Vagina (tissue), 2 donors: ENCODE measurements at regions not wholly inside any gene's neighbourhood (a gene's known extent, or its start where the extent isn't known, plus 50 kb on each side); places are given as distances from the start of the nearest gene placed in this dataset.

Source experiments
- DNase-seq, 2 donors: peaks; one replicate each; pipeline ENCODE4 v3.0.0-alpha.2; 2017; ENCODE audit errors: extremely low spot score in 2 of 2
- H3K27ac ChIP-seq: fragments of 200-600 bp; sonication (generic); one replicate; pipeline ENCODE4 v1.5.1; 2019
- H3K27me3 ChIP-seq: fragments of 200-600 bp; sonication (generic); one replicate; pipeline ENCODE4 v1.5.1; 2019
- H3K36me3 ChIP-seq, 2 donors: fragments of 200-600 bp; sonication (generic); one replicate each; pipeline ENCODE4 v1.5.1; 2017 to 2019
- H3K4me1 ChIP-seq: fragments of 200-600 bp; sonication (generic); one replicate; pipeline ENCODE4 v1.5.1; 2019
- H3K4me3 ChIP-seq, 2 donors: fragments of 200-600 bp; sonication (generic); 1 replicate in 1 of 2; 2 replicates in 1 of 2; pipeline ENCODE4 v1.5.1; 2016 to 2019
- H3K9me3 ChIP-seq: fragments of 200-600 bp; sonication (generic); one replicate; pipeline ENCODE4 v1.5.1; 2019
- CTCF ChIP-seq, 3 experiments: fragments of 450-650 bp in 2 of 3; fragments of 200-600 bp in 1 of 3; sonication (generic) in 1 of 3; IDR thresholded peaks; one replicate each; pipeline ENCODE4 v1.5.1; 2017 to 2019; ENCODE audit warnings: antibody characterized with exemption in 3 of 3, mild to moderate bottlenecking in 2 of 3, moderate library complexity in 2 of 3
- POLR2A ChIP-seq, 2 donors: fragments of 450-650 bp; IDR thresholded peaks; one replicate each; pipeline ENCODE4 v1.6.1; 2017; ENCODE audit warnings: antibody characterized with exemption in 2 of 2, mild to moderate bottlenecking in 2 of 2, moderate library complexity in 2 of 2
- POLR2AphosphoS5 ChIP-seq, 2 donors: sonication (generic); formaldehyde crosslinking; IDR thresholded peaks; one replicate each; pipeline ENCODE4 v1.9.0; 2017; ENCODE audit warnings: antibody characterized with exemption in 2 of 2, mild to moderate bottlenecking in 2 of 2, low read depth in 1 of 2; ENCODE audit not compliant: insufficient read depth in 1 of 2
- intact Hi-C: fragments of 100-400 bp; cut with DNase I; formaldehyde crosslinking; loops from one replicate; pipeline ENCODE4 v1.15.1; 2023

GRCh38 chr1:229784834-229785233 is 158.8 kb downstream of the URB2 start:
- no peak overlapping the region for H3K27ac ChIP-seq
- H3K4me1 ChIP-seq: no peaks in the 10 kb centered on the region
- intact Hi-C loops: no loop called here
- no peaks in the 10 kb centered on the region for H3K27me3 ChIP-seq
- H3K36me3 ChIP-seq: no peaks in the 10 kb centered on the region
- TF ChIP-seq POLR2AphosphoS5 (IDR thresholded peaks at IDR 0.05; ENCODE audit: insufficient read depth in 1 of 2, low read depth in 1 of 2) (no peak), POLR2A (IDR thresholded peaks at IDR 0.05) (no peak), CTCF (IDR thresholded peaks at IDR 0.05) (no peak)
- no peak overlapping the region for H3K4me3 ChIP-seq
- DNase-seq: no peak
- no peaks in the 10 kb centered on the region for H3K9me3 ChIP-seq

- H3K4me3 ChIP-seq: no peak overlapping the region
- no peaks in the 10 kb centered on the region for H3K36me3 ChIP-seq
- H3K27me3 ChIP-seq: no peaks in the 10 kb centered on the region
- no peaks in the 10 kb centered on the region for H3K9me3 ChIP-seq
- no peak for DNase-seq
- no peak for TF ChIP-seq POLR2AphosphoS5 (IDR thresholded peaks at IDR 0.05; ENCODE audit: insufficient read depth in 1 of 2, low read depth in 1 of 2)
- TF ChIP-seq CTCF (IDR thresholded peaks at IDR 0.05): no peak
- TF ChIP-seq POLR2A (IDR thresholded peaks at IDR 0.05): no peak
- intact Hi-C loops: no loop called here
- no peaks in the 10 kb centered on the region for H3K4me1 ChIP-seq
- no peak overlapping the region for H3K27ac ChIP-seq
These were observed 161.0 kb downstream of the URB2 start for GRCh38 chr1:229786974-229787610.

GRCh38 chr1:229788004-229788403 is 162.0 kb downstream of the URB2 start:
- Histone ChIP-seq H3K4me1 (no peaks in the 10 kb centered on the region), H3K27ac (no peak overlapping the region), H3K36me3 (no peaks in the 10 kb centered on the region), H3K9me3 (no peaks in the 10 kb centered on the region), H3K4me3 (no peak overlapping the region), H3K27me3 (no peaks in the 10 kb centered on the region)
- DNase-seq: no peak
- TF ChIP-seq POLR2AphosphoS5 (IDR thresholded peaks at IDR 0.05; ENCODE audit: insufficient read depth in 1 of 2, low read depth in 1 of 2) (no peak), POLR2A (IDR thresholded peaks at IDR 0.05) (no peak), CTCF (IDR thresholded peaks at IDR 0.05) (no peak)
- intact Hi-C loops: no loop called here

- TF ChIP-seq POLR2AphosphoS5 (IDR thresholded peaks at IDR 0.05; ENCODE audit: insufficient read depth in 1 of 2, low read depth in 1 of 2) (no peak), CTCF (IDR thresholded peaks at IDR 0.05) (no peak), POLR2A (IDR thresholded peaks at IDR 0.05) (no peak)
- intact Hi-C loops: no loop called here
These were observed 166.2 kb downstream of the URB2 start for GRCh38 chr1:229792012-229792975.

GRCh38 chr1:229793488-229793887 is 167.4 kb downstream of the URB2 start:
- no peak overlapping the region for H3K27ac ChIP-seq
- H3K4me1 ChIP-seq: no peaks in the 10 kb centered on the region
- no peaks in the 10 kb centered on the region for H3K9me3 ChIP-seq
- H3K36me3 ChIP-seq: no peaks in the 10 kb centered on the region
- no peaks in the 10 kb centered on the region for H3K27me3 ChIP-seq
- no peak overlapping the region for H3K4me3 ChIP-seq
- TF ChIP-seq CTCF (IDR thresholded peaks at IDR 0.05) (no peak), POLR2A (IDR thresholded peaks at IDR 0.05) (no peak), POLR2AphosphoS5 (IDR thresholded peaks at IDR 0.05; ENCODE audit: insufficient read depth in 1 of 2, low read depth in 1 of 2) (no peak)
- no peak for DNase-seq
- intact Hi-C loops: no loop called here

More at GRCh38 chr1:229792012-229792975, 166.2 kb downstream of the URB2 start:
- no peak overlapping the region for H3K27ac ChIP-seq
- no peaks in the 10 kb centered on the region for H3K27me3 ChIP-seq
- no peak overlapping the region for H3K4me3 ChIP-seq
- H3K4me1 ChIP-seq: no peaks in the 10 kb centered on the region
- DNase-seq: no peak
- H3K36me3 ChIP-seq: no peaks in the 10 kb centered on the region
- H3K9me3 ChIP-seq: no peaks in the 10 kb centered on the region
